ENCODE measurements at regions not wholly inside any gene's neighbourhood (a gene's known extent, or its start where the extent isn't known, plus 50 kb on each side); places are given as distances from the start of the nearest gene placed in this dataset.

DNA sequence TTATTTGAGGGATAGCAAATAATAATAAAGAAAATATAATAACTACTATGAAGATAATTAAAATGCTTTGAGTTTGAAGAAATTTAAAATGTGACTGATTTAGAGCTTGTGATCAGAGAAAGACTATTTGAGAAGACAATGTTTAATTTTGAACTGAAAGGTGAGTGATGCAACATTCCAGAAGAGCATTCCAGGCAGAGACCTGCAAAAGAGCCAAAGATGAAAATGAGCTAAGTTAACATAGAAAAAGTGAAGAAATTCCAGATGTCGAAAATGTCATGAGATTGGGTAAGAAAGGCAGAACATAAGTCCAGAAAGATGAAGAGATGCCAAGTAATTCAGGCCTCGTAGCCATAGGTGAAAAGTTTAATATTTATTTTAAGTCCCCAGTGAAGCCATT, 215.8 kb downstream of the FSIP2 start:
- no peak for TF ChIP-seq EP300 (IDR thresholded peaks at IDR 0.05)
- no peak for TF ChIP-seq POLR2A (IDR thresholded peaks at IDR 0.05)
- no peak for TF ChIP-seq POLR2AphosphoS5 (IDR thresholded peaks at IDR 0.05)
